AG04449 (cell line): ENCODE measurements at regions not wholly inside any gene's neighbourhood (a gene's known extent, or its start where the extent isn't known, plus 50 kb on each side); places are given as distances from the start of the nearest gene placed in this dataset.

ENCODE experiments used
- CTCF ChIA-PET: fragments of 350-600 bp; formaldehyde crosslinking; extraction: SDS; loops from one replicate; lab custom pipeline; 2021; ENCODE audit warnings: antibody characterized with exemption; lab: Yijun Ruan, JAX
- POLR2A ChIA-PET: fragments of 400-600, 350-600 bp; formaldehyde crosslinking; extraction: SDS; loops from one replicate; lab custom pipeline; 2020; ENCODE audit warnings: antibody characterized with exemption, inconsistent platforms; lab: Yijun Ruan, JAX
- DNase-seq: peaks from one replicate; pipeline ENCODE4 v3.0.0-alpha.2; 2010; ENCODE audit warnings: low read depth, low spot score
- H3K4me3 ChIP-seq: 2 replicates; pipeline ENCODE4 v1.5.1; 2011; ENCODE audit warnings: low read depth, mild to moderate bottlenecking, control low read depth, low read length
- TF ChIP-seq, protein P1 (sequence below): IDR thresholded peaks from one replicate; pipeline ENCODE4 v1.5.1; 2011; ENCODE audit warnings: mild to moderate bottlenecking, moderate library complexity, low read length, control low read depth, inconsistent platforms; ENCODE audit not compliant: insufficient read depth; ENCODE audit errors: missing control alignments

DNA sequence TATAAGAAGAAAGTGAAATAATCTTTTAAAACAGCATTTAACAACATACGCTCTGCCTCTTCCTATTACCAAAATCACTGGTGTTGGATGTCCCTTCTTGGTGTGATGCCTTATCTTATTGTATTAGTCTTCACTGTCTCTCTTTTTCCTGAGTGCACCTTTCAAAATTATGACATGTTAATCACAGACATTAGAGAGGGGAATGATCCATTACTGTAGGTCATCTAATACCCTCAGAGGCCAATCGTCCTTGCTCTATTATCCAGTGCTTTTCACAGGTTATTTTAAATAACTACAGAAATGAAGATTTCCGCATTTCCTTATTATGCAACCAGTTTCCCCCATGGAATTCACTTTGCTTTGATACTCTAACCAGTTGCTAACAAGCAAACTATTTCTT, 1292.7 kb downstream of the MAT2B start:
- no peak for DNase-seq
- CTCF ChIA-PET, result no interaction called here
- H3K4me3 ChIP-seq, result no peak overlapping the region
- POLR2A ChIA-PET, result no interaction called here
- TF ChIP-seq, protein P1, sequence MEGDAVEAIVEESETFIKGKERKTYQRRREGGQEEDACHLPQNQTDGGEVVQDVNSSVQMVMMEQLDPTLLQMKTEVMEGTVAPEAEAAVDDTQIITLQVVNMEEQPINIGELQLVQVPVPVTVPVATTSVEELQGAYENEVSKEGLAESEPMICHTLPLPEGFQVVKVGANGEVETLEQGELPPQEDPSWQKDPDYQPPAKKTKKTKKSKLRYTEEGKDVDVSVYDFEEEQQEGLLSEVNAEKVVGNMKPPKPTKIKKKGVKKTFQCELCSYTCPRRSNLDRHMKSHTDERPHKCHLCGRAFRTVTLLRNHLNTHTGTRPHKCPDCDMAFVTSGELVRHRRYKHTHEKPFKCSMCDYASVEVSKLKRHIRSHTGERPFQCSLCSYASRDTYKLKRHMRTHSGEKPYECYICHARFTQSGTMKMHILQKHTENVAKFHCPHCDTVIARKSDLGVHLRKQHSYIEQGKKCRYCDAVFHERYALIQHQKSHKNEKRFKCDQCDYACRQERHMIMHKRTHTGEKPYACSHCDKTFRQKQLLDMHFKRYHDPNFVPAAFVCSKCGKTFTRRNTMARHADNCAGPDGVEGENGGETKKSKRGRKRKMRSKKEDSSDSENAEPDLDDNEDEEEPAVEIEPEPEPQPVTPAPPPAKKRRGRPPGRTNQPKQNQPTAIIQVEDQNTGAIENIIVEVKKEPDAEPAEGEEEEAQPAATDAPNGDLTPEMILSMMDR, result no peak

DNA sequence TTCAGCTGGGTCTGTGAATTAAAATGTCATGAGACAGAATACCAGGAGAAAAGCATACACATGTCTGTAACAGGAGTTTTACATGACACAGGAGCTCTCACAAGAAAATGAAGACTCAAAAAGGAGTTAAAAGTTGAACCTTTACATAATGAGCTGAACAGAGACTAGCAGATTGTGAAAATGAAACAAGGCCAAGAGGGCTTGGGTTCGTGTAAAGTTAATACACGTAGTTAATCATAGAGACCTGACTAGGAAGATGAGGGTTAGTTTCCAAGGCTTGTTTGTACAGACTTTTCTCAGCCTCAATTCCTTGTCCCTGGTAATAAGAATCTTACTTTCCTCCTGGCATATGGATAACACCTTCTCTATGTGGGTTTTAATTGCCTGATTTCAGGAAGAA, 1294.0 kb downstream of the MAT2B start:
- DNase-seq, result no peak
- POLR2A ChIA-PET, result no interaction called here
- no peak overlapping the region for H3K4me3 ChIP-seq
- CTCF ChIA-PET, result no interaction called here
- TF ChIP-seq, protein P1, result no peak

- TF ChIP-seq, protein P1, result no peak
- ChIA-PET POLR2A (no interaction called here), CTCF (no interaction called here)
- no peak for DNase-seq
- no peak overlapping the region for H3K4me3 ChIP-seq
Observed at GRCh38 chr5:164801910-164802309, 1296.5 kb downstream of the MAT2B start.

GRCh38 chr5:164809821-164810220, 1304.4 kb downstream of the MAT2B start:
- DNase-seq, result no peak
- TF ChIP-seq, protein P1, result no peak
- ChIA-PET POLR2A (no interaction called here), CTCF (no interaction called here)
- no peak overlapping the region for H3K4me3 ChIP-seq

- TF ChIP-seq, protein P1, result no peak
- ChIA-PET POLR2A (no interaction called here), CTCF (no interaction called here)
- H3K4me3 ChIP-seq, result no peak overlapping the region
- DNase-seq, result no peak
Observed at GRCh38 chr5:164818445-164818844, 1313.0 kb downstream of the MAT2B start.

DNA sequence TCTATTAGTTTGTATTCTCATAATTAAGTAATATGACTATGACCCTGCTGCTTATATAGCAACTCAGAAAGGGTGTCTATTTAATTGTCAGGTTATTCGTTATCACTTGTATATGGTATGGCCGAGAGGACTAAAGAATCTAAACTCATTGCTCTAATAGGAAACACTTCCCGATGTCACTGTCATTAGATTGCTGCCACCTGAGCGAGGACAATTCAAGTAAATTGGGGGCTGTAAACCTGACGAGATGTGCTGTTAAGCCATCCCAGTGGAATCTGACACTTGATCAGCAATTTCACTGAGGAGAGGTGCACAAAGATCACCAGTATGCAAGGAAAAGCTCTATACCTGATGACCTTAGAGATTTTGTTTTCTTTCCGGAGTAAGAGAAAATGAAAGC, 1319.3 kb downstream of the MAT2B start:
- no peak for DNase-seq
- TF ChIP-seq, protein P1, result no peak
- POLR2A ChIA-PET, result no interaction called here
- CTCF ChIA-PET, result no interaction called here
- no peak overlapping the region for H3K4me3 ChIP-seq
